GM21423 (cell line): ENCODE measurements at regions not wholly inside any gene's neighbourhood (a gene's known extent, or its start where the extent isn't known, plus 50 kb on each side); places are given as distances from the start of the nearest gene placed in this dataset.

Source experiments
- ATAC-seq: cut with Tn5 transposase; IDR thresholded peaks from one replicate; pipeline ENCODE4 v1.9.1; 2021; ENCODE audit warnings: mild to moderate bottlenecking, moderate library complexity; ENCODE audit not compliant: unreplicated experiment

DNA sequence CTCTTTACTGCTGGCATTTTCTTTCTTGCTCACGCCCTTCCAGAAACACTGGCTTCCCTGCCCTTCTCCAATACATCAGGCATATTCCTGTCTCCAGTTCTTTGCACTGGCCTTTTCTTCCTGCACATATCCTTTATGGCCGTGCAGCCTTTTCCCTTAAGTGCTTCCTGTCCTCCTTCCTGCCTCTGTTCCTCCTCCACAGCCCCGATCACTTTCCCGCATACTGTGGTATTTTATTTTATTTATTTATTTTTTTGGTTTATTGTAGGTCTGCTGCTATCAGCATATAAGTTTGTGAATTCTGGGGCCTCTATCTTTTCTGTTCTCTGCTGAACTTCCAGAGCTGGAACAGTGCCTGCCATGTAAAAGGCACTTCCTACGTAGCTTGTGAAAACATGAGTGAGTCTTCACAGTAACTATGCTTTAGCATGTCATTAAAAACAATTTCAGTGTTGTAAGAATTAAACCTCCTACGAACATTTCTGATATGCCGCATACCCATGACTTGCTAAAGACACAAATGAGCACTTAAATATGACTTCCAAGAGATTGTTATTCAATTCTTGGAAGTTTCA lies 289.1 kb downstream of the TRIB2 start:
- ATAC-seq: no peak

DNA sequence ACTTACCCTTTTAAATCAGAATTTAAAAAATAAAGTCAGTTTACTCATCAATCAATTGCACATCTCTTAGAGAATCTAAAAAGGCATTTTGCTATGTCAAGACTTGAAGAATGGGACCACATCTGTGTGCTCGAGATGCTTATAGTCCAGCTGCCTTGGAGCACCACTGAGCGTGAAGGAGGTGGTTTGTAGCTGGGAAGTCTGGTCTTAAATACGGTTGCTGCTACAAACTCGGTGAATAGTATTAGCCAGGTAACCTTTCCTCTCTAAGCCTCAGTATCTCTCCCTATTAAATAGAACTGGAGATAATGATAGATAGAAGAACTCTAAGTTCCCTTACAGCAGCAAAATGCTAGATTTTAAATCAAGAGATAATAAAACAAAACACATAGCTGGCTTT lies 289.7 kb downstream of the TRIB2 start:
- no peak for ATAC-seq

DNA sequence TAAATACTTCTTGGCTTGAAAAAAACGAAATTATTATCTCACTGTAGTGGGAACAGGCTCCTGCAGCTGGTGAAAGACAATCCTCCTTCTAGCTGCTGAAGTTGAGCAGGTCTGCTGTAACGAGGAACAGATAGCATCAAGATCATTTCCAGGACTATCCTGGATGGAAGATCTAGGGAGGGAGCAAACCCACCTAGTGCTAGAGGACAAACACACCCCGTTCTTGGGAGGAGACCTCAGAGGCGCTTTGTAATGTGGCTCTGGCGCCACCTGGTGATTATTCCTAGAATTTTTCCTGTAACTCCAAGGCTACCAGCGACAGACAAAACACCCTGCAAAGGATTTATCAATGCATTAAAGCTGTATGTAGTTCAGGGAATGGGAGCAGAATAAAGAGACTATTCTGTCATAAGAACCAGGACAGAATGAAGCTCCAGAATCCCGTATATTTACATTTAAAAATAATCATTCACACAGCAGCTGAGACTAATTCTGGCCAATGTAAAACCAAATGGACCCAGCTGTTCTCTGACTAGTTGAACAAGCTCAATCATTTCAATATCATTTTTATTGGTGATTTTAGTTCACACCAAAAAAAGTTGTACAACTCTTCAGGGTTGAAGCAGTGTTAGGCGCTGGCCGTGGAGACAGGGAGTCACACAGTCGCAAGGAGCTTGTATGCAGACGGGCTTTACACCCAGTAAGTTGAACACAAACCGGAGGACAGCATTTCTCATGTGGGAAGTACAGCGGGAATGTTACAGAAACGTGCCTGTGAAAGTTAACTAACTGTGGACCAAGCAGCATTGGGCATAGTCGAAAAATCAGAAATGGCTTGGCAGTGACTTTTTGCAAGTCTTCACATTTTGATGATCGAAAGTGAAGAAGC lies 290.3 kb downstream of the TRIB2 start:
- ATAC-seq: peak; percentile 88

DNA sequence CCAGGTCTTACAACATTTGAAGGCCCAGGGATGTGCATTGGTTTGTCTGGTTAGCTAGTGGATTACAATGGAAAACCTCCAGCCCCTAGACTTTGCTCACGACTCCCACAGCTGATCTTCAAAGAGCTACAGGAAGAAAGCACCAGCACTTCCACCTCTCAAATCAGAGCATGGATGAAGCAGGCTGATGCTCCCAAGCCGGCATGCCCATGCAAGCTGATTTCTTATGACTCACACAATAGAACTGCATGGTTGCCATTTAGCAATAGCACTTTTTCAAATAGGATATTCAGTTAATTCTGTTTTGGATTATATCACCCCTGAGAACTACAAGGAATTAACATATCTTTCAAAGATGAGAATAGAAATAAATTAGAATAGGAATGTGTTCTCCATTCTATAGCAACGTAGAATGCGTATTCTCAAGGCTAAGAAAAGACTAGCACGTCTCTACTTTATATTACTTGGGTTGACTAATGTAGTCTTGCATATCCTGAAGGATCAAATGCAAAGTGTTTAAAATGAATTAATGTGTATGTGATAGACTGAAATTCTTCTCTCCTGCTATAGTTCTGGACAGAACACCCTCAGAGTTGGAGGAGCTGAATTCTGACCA lies 292.4 kb downstream of the TRIB2 start:
- ATAC-seq: no peak

DNA sequence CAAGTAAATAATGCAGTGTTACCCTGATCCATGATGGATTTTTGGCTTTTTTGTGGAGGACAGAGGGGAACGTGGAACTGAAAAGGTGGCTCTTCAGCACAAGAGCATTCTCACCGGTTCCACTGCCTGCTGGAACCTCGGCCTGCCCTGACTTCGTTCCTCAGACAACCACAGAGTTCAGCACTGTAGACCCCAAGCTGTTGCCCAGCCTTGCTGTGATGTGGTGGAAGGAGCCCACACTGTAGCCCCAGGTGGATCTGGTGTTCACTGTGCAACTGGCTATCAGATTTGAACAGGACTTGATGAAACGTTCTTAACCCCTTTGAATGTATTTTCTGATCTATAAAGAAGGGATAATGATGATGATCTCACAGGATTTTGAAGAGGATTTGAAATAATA lies 293.5 kb downstream of the TRIB2 start:
- ATAC-seq: no peak

DNA sequence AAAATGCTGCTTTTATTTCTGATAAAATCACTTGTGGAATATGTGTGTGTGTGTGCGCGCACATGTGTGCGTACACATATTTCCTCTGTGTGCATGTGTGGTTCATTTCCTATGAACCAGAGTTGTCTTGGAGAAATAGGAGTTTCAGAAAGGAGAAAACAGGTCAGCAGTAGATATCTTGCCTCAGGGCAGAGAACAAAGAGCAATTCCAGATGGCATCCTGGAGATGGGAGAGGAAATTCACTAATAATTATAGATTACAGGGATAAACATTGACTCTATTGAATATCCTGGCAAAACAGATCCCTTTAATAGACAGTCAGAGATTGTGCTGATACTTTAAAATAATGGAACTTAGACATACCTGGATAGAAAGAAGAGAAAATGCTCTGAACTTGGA lies 298.0 kb downstream of the TRIB2 start:
- ATAC-seq: no peak

DNA sequence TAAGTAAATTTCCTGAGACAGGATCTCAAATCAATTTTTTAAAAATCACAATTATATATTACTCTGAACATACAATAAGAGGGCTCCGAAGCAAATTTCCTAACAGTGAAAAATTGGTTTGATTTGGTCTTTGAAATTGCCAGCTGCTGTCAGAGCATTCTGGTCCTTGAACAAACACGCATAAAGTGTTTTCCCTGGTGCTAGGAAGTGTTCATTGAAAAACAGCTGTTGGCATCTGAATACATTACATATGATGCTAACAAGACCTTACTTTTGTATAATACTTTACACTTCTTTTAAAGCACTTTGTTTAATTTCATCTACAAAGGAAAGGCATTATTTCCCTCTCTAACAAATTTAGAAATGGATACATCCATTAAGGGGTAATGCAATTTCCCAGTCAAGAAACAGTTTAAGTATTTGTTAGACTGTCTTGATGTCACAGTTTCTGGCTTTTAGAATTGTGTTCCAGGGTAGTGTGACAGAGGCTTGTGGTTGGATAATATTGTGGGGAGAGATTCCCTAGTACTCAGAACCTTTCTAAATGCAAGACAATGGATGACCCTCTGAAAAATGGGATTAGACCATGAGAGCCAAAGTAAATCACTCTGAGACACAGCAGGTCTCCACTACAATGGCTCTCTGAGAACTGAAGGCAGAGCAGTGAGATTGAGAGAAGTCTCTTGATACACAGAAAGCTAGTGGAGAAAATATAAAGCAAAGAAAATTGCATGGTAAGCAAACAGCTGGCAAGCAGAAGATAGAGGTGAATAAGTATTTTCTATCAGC lies 299.0 kb downstream of the TRIB2 start:
- no peak for ATAC-seq

DNA sequence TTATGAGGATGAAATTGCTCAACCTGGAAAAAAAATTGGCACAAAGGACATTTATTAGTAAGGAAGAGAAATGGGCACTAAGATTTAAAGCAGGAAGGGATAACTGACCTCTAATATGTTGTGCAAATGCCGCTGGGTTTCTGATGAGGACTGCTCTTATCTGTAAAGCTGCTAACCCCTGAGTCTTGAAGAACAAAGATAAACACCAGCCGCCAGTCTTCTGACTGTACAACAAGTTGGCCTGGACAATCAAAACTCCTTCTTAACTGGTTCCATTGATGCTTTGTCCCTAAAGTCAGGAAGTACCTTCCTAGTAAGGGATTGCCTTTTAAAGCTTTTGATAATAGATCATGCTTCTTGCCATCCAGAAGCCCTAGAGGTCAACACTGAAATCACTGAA lies 301.8 kb downstream of the TRIB2 start:
- no peak for ATAC-seq

DNA sequence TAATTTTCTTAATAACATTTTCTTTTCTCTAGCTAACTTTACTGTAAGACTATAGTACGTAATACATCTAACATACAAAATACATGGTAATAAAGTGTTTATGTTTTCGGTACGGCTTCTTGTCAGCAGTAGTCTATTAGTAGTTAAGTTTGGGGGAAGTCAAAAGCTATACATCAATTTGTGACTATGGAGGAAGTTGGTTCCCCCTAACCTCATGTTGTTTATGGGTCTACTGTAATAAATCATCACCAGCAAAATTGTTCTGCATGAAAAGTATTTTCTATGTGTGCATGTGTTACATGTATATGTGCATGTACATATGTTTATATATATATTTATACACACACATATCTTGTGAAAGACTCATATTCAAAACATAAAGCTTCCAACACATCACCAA lies 303.0 kb downstream of the TRIB2 start:
- ATAC-seq: no peak

DNA sequence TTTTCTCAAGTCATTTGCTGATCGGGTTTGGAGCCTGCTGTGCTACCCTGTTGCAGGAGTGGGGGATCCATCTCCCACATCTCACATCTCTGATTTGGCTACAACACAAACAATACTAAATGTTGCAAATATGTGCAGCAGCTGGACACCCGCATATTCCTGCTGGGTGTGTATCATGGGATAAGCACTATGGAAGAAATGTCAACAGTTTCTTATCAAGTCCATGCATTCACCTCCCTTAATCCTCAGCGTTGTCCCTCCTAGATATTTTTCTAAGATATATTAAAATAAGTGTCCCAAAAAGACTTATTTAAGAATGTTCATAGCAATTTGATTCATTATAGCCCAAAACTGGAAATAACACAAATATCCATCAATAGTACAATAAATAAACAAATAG lies 303.7 kb downstream of the TRIB2 start:
- no peak for ATAC-seq

DNA sequence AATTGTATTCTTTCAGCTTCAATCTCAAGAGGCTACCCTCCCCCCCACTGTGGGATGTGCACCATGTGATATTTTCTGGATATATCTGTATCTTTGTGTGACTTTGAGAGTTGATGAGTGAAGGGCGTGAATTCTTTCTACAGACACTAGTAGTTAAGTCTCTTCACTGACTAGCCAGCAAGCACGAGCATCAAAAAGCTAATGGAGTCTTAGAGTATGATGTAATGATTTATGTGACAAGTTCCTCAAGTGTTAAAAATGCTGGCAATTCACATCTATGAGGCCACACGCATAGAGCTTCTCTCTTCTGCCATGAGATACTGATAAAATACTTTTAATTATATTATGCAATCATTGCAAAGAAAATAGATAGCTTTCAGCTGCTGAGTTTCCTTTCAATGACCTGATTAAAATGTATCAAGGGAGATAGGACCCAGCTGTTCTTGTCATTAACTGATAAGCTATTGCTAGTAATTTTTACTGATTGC lies 304.8 kb downstream of the TRIB2 start:
- no peak for ATAC-seq

DNA sequence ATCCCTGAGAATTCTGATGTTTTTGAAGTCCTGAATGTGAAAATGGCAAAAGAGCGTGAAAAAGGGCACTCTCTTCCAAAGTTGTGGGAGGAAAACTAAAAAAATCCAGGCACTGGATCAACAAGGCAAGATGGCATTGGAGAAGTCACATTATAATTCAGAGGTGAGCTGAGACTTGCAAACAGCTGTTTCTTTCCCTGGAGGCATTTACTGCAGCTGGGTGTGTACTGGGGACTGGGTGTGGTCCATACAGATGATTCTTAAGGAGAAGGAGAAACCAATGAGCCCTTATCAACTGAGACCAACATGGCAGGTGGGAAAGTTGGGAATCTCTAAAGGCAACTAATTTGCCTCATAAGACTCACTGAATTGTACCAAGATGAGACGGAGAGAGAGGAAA lies 313.9 kb downstream of the TRIB2 start:
- ATAC-seq: no peak

DNA sequence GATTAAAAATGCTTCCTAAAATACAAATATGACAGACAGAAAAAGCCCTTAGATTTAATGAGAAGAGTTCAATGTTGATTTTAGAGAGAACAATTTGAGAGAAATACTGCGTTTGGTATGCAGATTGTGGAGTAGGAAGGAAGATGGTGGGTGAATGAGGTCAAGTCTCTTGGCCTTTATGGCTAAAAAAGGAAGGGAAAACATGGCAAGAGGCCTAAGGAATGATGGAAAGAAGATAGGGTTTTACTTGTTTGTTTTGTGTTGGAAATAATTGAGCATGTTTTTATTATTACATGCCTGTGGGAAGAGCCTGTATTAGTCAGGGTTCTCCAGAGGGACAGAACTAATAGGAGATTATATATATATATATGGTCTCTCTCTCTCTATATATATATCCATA lies 318.1 kb downstream of the TRIB2 start:
- ATAC-seq: no peak

DNA sequence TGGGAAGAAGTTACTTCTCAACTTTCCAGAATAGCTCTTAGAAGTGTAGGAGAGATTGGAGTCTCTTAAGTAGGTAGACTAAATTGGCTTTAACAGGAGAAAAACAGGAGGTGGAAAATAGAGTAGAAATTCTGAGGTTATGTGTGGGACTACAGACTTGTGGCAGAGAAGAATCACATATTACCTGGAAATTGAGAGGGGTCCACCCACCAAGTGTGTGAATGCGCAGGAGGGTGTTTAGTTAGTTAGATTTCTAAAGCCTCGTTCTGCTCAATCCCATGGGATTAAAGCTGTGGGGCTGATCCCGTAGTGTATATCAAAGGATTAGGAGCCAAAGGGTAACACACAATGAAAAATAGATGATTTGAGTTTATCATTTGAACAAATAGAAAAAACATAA lies 319.1 kb downstream of the TRIB2 start:
- no peak for ATAC-seq

DNA sequence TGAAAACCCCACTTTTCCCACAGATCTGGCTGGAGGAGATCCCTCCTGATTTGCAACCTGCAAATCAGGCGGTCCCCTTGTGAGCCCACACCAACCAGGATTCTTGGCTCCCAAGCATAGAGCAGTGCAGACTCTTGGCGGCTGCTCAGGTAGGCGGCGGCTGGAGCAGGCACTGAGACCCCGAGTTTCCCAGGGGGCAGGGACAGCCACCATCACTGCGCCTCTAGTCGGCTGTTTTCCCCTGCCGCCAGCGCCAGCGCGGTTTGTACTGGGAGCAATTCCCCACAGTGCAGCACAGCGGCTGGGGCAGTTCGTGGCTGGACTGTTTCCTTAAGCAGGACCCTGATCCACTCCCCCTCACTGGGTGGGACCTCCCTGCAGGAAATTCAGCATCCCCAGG lies 323.3 kb downstream of the TRIB2 start:
- ATAC-seq: no peak

DNA sequence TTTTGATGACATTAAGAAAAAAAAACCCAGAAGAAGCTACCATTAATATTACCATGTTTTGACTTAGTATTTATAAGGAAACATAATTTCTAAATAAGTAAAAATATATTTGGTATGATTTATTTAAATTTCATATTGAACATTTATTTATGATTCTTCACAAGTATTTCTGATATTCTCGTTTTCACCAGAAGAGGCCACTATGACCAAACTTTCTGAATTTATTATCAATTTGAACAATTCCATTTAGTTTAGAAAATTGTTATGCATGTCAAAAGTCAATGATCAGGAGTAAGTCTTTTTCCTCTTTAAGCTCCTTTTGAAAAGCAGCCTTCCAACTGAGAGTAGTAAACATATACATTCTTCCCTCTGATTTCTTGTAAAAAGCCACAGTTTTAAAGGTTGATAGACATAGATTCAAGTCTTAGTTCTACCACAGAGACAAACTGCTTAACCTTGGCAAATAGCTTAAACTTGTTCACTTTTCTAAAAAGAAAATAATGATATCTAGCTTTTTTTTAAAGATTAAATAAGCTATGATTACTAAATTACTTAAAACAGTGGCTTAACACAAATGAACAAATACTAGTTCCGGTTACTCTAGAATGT lies 329.9 kb downstream of the TRIB2 start:
- no peak for ATAC-seq

DNA sequence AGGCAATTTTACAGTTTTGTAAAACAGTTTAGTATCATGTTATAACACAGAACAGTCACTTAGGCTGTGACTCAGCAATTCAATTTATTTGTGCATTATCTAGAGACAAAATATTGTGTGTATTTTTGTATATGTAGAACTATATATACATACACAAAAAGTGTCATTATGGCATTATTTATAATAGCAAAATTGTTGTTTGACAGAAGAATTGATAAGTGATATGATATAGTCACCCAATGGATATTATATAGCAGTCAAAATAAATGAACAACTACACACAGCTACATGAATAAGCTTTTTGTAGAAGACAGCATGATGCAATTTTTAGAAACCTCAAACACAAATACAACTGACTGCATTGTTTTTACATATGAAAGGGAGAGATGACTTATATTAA lies 334.0 kb downstream of the TRIB2 start:
- no peak for ATAC-seq

DNA sequence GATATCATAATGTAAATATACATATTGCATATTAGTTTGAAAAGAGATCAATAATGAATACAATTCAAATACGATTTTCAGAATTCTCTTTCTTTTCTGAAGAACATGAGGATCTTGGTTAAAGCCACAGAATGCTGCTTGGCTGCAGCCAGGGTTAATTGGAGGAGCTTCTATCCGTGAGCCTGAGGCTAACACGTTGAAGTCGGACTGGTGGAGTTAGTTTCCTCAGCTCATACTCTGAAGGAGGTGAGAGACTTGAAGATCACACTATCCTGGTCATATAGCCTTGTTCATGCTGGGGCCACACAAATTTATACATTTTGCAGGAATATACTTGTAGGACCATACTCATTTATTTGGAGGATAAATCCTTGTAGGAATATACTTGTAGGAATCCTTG lies 335.8 kb downstream of the TRIB2 start:
- no peak for ATAC-seq

DNA sequence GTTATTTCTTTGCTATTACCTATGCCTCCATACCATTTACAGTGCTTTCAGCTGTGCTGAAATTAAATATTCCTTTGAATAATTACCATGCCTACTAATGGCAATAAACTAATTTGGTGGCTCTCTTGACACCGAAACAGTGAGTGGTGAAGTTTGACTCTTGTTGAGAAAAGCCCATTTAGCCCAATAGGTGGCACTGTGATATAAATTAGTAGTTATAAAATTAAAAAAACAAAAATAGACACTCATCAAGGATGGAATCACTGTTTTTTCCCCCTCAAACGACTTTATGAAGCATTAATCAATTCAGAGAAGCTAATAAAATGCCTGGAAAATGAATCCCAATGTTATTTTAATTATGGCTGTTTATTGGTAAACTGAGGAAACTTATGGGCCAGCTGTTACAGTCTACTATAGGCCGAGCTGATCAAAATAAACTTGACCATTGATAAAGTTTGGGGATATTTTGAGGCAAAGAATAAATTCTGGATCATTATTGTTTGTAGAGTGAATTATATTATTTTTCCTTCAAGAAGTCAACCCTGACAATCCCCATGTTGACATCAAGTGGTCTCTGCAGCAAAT lies 339.6 kb downstream of the TRIB2 start:
- no peak for ATAC-seq

DNA sequence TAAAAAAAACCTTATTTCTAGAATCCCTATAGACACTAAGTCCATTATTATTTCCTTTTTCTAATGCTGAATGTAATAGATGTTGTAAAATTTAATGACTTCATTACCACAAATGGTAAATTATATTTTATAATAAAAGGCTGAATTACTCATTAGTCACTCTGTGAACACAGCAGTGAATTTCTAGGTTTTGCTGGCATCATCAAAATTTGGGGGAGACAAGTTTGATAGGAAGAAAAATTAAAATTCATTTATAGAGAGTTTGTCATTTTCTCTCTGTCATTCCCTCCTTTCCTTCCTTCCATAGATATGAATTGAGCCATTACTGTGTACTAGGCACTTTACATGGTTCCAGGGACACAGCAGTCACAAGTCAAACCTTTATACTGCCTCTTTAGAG lies 340.9 kb downstream of the TRIB2 start:
- no peak for ATAC-seq

DNA sequence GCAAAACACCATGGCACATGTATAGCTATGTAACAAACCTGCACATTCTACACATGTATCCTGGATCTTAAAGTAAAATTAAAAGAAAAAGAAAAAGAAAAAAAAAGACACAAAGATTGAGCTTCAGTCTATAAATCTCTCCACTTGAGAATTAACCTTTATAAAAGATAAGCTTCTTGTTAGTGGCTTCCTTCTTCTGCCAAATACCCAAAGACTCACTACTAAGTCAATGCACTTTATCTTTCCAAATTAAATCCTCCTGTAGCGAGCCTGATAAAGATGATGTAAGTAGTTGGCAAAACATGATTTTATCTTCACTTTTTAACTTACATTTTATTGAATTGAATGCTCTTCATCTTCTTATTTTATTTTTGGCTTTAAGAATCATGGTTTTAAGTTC lies 349.9 kb downstream of the TRIB2 start:
- ATAC-seq: no peak
